HepG2 (cell line): ENCODE measurements at regions not wholly inside any gene's neighbourhood (a gene's known extent, or its start where the extent isn't known, plus 50 kb on each side); places are given as distances from the start of the nearest gene placed in this dataset.

ENCODE experiments used
- ATAC-seq: fragments of 200-7000 bp; cut with Tn5 transposase; 3 replicates; pipeline ENCODE4 v1.9.1; 2020; ENCODE audit warnings: mild to moderate bottlenecking, moderate library complexity
- BruUV-seq: library from RNA; stranded (reverse); fragments of 400-500 nt; replicated peaks from 2 replicates; lab custom pipeline; 2021; lab: Mats Ljungman, UMichigan
- CTCF ChIA-PET: fragments of 300-600 bp; formaldehyde crosslinking; extraction: SDS; loops from one replicate; lab custom pipeline; 2021; ENCODE audit warnings: low total read pairs, inconsistent platforms, low intra/inter-chr PET ratio; lab: Yijun Ruan, JAX
- POLR2A ChIA-PET: fragments of 350-600 bp; sonication (Branson Sonifier 250); formaldehyde crosslinking; loops from one replicate; lab custom pipeline; 2020; ENCODE audit warnings: antibody characterized with exemption, inconsistent platforms; lab: Yijun Ruan, JAX
- DNase-seq: peaks from one replicate; pipeline ENCODE4 v3.0.0-alpha.2; 2015; ENCODE audit warnings: low spot score
- FAIRE-seq: peaks from 3 replicates; lab custom pipeline; 2011; peaks lifted over from hg19 to GRCh38; lab: Jason Lieb, UNC
- H2AFZ ChIP-seq: one replicate; pipeline ENCODE4 v1.6.1; 2011; ENCODE audit warnings: low read length, inconsistent platforms
- H3K27ac ChIP-seq: fragments of 300-600 bp; 3 replicates; pipeline ENCODE4 v1.8.0; 2011; ENCODE audit warnings: mixed run types, mild to moderate bottlenecking, mixed read lengths, low read length, inconsistent platforms; ENCODE audit not compliant: insufficient read depth; ENCODE audit errors: extremely low read length
- H3K27me3 ChIP-seq, 2 experiments: fragments of 200-600 bp in 1 of 2; 2 replicates in 1 of 2; 3 replicates in 1 of 2; pipeline versions ENCODE4 v1.6.0 to v1.8.0; 2011; ENCODE audit warnings: low read length in 2 of 2, mild to moderate bottlenecking in 2 of 2, moderate library complexity in 2 of 2, inconsistent platforms in 1 of 2; ENCODE audit not compliant: insufficient read depth in 2 of 2, control insufficient read depth in 1 of 2
- H3K36me3 ChIP-seq, 2 experiments: fragments of 200-600 bp in 1 of 2; replicated peaks in 1 of 2; 2 replicates in 1 of 2; 3 replicates in 1 of 2; pipeline versions ENCODE4 v1.5.1 to v1.8.0; 2011; ENCODE audit warnings: low read length in 2 of 2, inconsistent platforms in 1 of 2; ENCODE audit not compliant: insufficient read depth in 2 of 2, control insufficient read depth in 1 of 2
- H3K4me1 ChIP-seq: 2 replicates; pipeline ENCODE4 v1.5.1; 2012; ENCODE audit warnings: low read length, inconsistent platforms; ENCODE audit not compliant: insufficient read depth
- H3K4me2 ChIP-seq: 2 replicates; pipeline ENCODE4 v1.6.0; 2011; ENCODE audit warnings: low read depth, low read length, inconsistent platforms
- H3K4me3 ChIP-seq, 3 experiments: fragments of 200-600 bp in 1 of 3; sonication (generic), shearing (Covaris generic) in 1 of 3; replicated peaks in 1 of 3; 2 replicates each; pipeline ENCODE4 v1.5.1; 2011 to 2016; ENCODE audit warnings: low read length in 3 of 3, inconsistent platforms in 2 of 3, low read depth in 2 of 3, mild to moderate bottlenecking in 2 of 3, control low read depth in 1 of 3, mixed read lengths in 1 of 3; ENCODE audit not compliant: insufficient read depth in 1 of 3
- H3K79me2 ChIP-seq: one replicate; pipeline ENCODE4 v1.6.1; 2011; ENCODE audit warnings: low read length, inconsistent platforms; ENCODE audit not compliant: insufficient read depth
- H3K9ac ChIP-seq: 2 replicates; pipeline ENCODE4 v1.6.0; 2011; ENCODE audit warnings: mild to moderate bottlenecking, low read depth, low read length, inconsistent platforms; ENCODE audit not compliant: insufficient read depth
- H3K9me3 ChIP-seq: 2 replicates; pipeline ENCODE4 v1.5.1; 2012; ENCODE audit warnings: mild to moderate bottlenecking, low read length
- H4K20me1 ChIP-seq: 2 replicates; pipeline ENCODE4 v1.6.0; 2011; ENCODE audit warnings: inconsistent platforms, mild to moderate bottlenecking, low read length, moderate library complexity; ENCODE audit not compliant: insufficient read depth
- BCL6 ChIP-seq: IDR thresholded peaks from 2 replicates; pipeline ENCODE4 v1.6.1; 2016; ENCODE audit warnings: missing genetic modification reagents, missing compliant biosample characterization
- CBX1 ChIP-seq: IDR thresholded peaks from one replicate; pipeline ENCODE4 v1.6.1; 2016; ENCODE audit warnings: antibody characterized with exemption, low read depth
- DNMT3B ChIP-seq: conservative IDR thresholded peaks from 2 replicates; pipeline ENCODE4 v1.6.1; 2016; ENCODE audit warnings: missing biosample characterization, control low read depth
- ELK4 ChIP-seq: sonication (generic); formaldehyde crosslinking; IDR thresholded peaks from 2 replicates; pipeline ENCODE4 v1.9.0; 2021; ENCODE audit warnings: missing genetic modification reagents, borderline replicate concordance
- POGZ ChIP-seq: sonication (generic); formaldehyde crosslinking; IDR thresholded peaks from 2 replicates; pipeline ENCODE4 v1.4.0; 2020; ENCODE audit warnings: mild to moderate bottlenecking, missing genetic modification reagents
- POLR2AphosphoS5 ChIP-seq: IDR thresholded peaks from 2 replicates; pipeline ENCODE4 v1.6.1; 2012; ENCODE audit warnings: low read depth, low read length
- YEATS2 ChIP-seq: sonication (generic); formaldehyde crosslinking; IDR thresholded peaks from 2 replicates; pipeline ENCODE4 v1.4.0; 2020; ENCODE audit warnings: missing genetic modification reagents, borderline replicate concordance
- ZBTB43 ChIP-seq: sonication (generic); formaldehyde crosslinking; conservative IDR thresholded peaks from 2 replicates; pipeline ENCODE4 v1.4.0; 2020; ENCODE audit warnings: missing genetic modification reagents
- ZBTB7B ChIP-seq: sonication (generic); formaldehyde crosslinking; IDR thresholded peaks from 2 replicates; pipeline ENCODE4 v1.4.0; 2020; ENCODE audit warnings: missing genetic modification reagents
- ZNF224 ChIP-seq: sonication (generic); formaldehyde crosslinking; IDR thresholded peaks from 2 replicates; pipeline ENCODE4 v1.5.0; 2020; ENCODE audit warnings: mild to moderate bottlenecking, missing genetic modification reagents
- ZNF605 ChIP-seq: sonication (generic); formaldehyde crosslinking; IDR thresholded peaks from 2 replicates; pipeline ENCODE4 v1.8.0; 2022; ENCODE audit warnings: mild to moderate bottlenecking, missing genetic modification reagents
- WGBS: methylation state at CpG from one replicate; pipeline ENCODE4 v1.1.6; 2017; ENCODE audit warnings: low lambda C conversion rate; 5-methylcytosine and 5-hydroxymethylcytosine counted together
- in situ Hi-C: cut with HindIII; loops from 2 replicates; pipeline ENCODE4 v1.10.0; 2017; ENCODE audit warnings: low pct_unique_long_range_greater_than_20kb; ENCODE audit not compliant: extremely low pct_ligation_motif_present
- intact Hi-C: fragments of 100-400 bp; cut with micrococcal nuclease; formaldehyde crosslinking; loops from one replicate; pipeline ENCODE4 v1.10.0; 2022; ENCODE audit not compliant: unreplicated experiment
- TF ChIP-seq, protein P1 (sequence below): sonication (generic); formaldehyde crosslinking; IDR thresholded peaks from 2 replicates; pipeline ENCODE4 v1.8.0; 2023; ENCODE audit warnings: mild to moderate bottlenecking, missing genetic modification reagents
- TF ChIP-seq, protein P2 (sequence below): fragments of 450-650 bp; IDR thresholded peaks from 2 replicates; pipeline ENCODE4 v1.6.1; 2017; ENCODE audit warnings: mild to moderate bottlenecking

- no peaks in the 10 kb centered on the region for H3K4me1 ChIP-seq
- H4K20me1 ChIP-seq, result no peaks in the 10 kb centered on the region
- ChIA-PET POLR2A (no interaction called here), CTCF (no interaction called here)
- H3K36me3 ChIP-seq, result no peaks in the 10 kb centered on the region
- H3K27me3 ChIP-seq, result no peaks in the 10 kb centered on the region
- no peaks in the 10 kb centered on the region for H3K79me2 ChIP-seq
- no peak overlapping the region for H3K4me3 ChIP-seq
- no TSS peak for BruUV-seq
- DNase-seq, result no peak
- no peak overlapping the region for H3K9ac ChIP-seq
- no peak overlapping the region for H3K4me2 ChIP-seq
- H2AFZ ChIP-seq, result no peak overlapping the region
- TF ChIP-seq ZBTB7B (CRISPR knock-in tag) (no peak), BCL6 (CRISPR knock-in tag) (no peak), ZNF605 (CRISPR knock-in tag) (no peak), POLR2AphosphoS5 (no peak), YEATS2 (no peak)
- TF ChIP-seq, protein P1, sequence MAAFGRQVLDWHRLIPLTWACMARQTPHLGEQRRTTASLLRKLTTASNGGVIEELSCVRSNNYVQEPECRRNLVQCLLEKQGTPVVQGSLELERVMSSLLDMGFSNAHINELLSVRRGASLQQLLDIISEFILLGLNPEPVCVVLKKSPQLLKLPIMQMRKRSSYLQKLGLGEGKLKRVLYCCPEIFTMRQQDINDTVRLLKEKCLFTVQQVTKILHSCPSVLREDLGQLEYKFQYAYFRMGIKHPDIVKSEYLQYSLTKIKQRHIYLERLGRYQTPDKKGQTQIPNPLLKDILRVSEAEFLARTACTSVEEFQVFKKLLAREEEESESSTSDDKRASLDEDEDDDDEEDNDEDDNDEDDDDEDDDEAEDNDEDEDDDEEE (CRISPR knock-in tag), result no peak
- H3K27ac ChIP-seq, result no peak overlapping the region
- in situ Hi-C loops, result loop anchor here (25.0 kb wide), 1 partner anchor 1413 kb away; no protein-coding TSS in a partner anchor
- intact Hi-C loops, result no loop called here
- no peak for FAIRE-seq
- no peak for ATAC-seq
- no peaks in the 10 kb centered on the region for H3K9me3 ChIP-seq
Observed at GRCh38 chr5:99099691-99100090, 170.9 kb upstream of the CHD1 start.

GRCh38 chr5:99089822-99090549 is 161.2 kb upstream of the CHD1 start:
- in situ Hi-C loops, result no loop called here
- DNase-seq (no peak), FAIRE-seq (no peak), ATAC-seq (no peak)
- H3K27me3 ChIP-seq, result no peaks in the 10 kb centered on the region; a peak in 1 of 5 replicates
- 0% methylated on average over 2 of the region's 2 CpGs for WGBS
- no TSS peak for BruUV-seq
- no peak overlapping the region for H3K4me3 ChIP-seq
- no peaks in the 10 kb centered on the region for H3K79me2 ChIP-seq
- H3K27ac ChIP-seq, result no peak overlapping the region
- no peak overlapping the region for H2AFZ ChIP-seq
- H3K4me2 ChIP-seq, result no peak overlapping the region
- no peaks in the 10 kb centered on the region for H3K9me3 ChIP-seq
- no peaks in the 10 kb centered on the region for H3K4me1 ChIP-seq
- H3K36me3 ChIP-seq, result no peaks in the 10 kb centered on the region
- intact Hi-C loops, result no loop called here
- CTCF ChIA-PET, result no interaction called here
- POLR2A ChIA-PET, result no interaction called here
- H4K20me1 ChIP-seq, result no peaks in the 10 kb centered on the region
- H3K9ac ChIP-seq, result no peak overlapping the region
- TF ChIP-seq DNMT3B (CRISPR knock-in tag) (no peak), ZBTB43 (CRISPR knock-in tag) (no peak), POGZ (CRISPR knock-in tag) (no peak), ZNF224 (CRISPR knock-in tag) (no peak), ELK4 (CRISPR knock-in tag) (no peak), CBX1 (no peak)
- TF ChIP-seq, protein P2, sequence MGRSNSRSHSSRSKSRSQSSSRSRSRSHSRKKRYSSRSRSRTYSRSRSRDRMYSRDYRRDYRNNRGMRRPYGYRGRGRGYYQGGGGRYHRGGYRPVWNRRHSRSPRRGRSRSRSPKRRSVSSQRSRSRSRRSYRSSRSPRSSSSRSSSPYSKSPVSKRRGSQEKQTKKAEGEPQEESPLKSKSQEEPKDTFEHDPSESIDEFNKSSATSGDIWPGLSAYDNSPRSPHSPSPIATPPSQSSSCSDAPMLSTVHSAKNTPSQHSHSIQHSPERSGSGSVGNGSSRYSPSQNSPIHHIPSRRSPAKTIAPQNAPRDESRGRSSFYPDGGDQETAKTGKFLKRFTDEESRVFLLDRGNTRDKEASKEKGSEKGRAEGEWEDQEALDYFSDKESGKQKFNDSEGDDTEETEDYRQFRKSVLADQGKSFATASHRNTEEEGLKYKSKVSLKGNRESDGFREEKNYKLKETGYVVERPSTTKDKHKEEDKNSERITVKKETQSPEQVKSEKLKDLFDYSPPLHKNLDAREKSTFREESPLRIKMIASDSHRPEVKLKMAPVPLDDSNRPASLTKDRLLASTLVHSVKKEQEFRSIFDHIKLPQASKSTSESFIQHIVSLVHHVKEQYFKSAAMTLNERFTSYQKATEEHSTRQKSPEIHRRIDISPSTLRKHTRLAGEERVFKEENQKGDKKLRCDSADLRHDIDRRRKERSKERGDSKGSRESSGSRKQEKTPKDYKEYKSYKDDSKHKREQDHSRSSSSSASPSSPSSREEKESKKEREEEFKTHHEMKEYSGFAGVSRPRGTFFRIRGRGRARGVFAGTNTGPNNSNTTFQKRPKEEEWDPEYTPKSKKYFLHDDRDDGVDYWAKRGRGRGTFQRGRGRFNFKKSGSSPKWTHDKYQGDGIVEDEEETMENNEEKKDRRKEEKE, result no peak
